SIG-M5 treated with dmso at 0.1 percent for 504 hours (cell line): ENCODE measurements at regions not wholly inside any gene's neighbourhood (a gene's known extent, or its start where the extent isn't known, plus 50 kb on each side); places are given as distances from the start of the nearest gene placed in this dataset.

Experiments
- DNase-seq: peaks from one replicate; lab custom pipeline; 2025; ENCODE audit not compliant: unreplicated experiment; lab: John Stamatoyannopoulos, UW

DNA sequence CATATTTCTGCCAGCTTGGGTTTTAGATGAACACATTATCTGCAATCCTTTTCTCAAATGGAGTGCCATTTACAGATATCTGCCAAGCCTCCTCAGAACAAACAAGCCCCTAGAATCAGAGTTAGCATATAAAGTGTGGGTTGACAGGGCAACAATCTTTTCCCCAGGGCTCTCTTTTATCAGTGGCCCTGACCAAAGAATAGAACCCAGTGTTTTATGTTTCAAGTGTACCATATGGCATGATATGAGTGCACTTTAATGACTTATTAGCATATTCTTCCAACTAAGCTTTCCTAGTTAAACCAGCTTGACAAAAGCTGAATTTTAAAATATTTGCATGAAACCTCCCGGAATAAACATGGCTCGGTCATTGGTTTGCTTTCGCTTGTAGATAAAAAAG, 57.3 kb downstream of the EVX1 start:
- no peak for DNase-seq

DNA sequence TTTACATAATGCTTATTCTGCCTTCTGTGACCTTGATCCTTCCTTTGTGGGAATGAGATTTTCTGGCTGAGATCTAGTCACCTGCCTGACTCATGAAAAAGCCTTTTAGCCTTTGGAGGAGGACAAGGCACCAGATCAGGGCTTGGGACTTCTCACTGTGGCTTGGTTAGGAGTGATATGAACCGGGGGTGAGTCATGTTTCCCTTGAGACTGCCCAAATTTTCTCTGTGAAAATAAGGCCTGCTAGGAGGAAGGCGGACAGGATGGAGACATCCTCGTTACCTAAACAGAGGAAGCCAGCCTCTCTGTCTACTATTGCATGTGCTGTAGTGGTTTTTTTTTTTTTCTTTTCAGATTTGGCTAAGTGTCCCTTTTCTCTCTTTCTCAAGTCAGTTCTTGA, 57.8 kb downstream of the EVX1 start:
- peak; percentile 22 for DNase-seq

DNA sequence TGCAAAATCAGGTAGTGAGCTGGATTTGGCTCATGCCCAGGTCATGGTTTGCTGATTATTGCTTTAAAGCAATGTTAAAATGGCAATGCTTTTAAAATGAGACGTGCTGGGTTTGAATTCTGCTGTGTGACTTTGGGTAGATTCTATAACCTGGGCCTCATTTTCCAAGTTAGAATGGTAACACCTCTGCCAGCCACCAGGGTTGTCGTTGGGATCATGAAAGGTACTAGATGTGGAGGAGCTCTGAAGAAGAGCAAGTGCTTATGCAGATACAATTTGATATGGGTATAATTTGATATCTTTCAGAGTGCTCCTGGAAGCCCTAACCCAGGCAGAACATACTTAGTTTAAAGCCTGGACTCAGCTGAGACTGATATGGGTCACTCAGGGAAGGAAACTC, 60.0 kb downstream of the EVX1 start:
- DNase-seq = no peak

DNA sequence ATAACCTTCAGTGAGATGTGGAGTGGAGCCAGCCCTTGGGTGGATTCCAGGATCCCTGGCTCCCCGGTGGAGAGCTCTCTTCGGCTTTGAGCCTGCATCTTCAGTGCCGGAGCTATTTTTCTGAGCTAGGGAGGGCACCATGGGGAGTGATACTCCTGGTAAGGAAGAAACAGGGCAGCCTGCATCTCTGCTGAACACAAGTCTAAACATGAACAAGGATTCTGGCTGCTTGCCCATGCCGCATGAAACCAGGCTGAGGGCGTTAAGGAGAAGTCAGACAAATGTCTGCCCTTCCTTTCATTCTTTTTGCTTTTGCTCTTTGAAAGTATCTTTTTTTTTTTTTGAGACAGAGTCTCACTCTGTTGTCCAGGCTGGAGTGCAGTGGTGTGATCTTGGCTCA, 60.4 kb downstream of the EVX1 start:
- no peak for DNase-seq

DNA sequence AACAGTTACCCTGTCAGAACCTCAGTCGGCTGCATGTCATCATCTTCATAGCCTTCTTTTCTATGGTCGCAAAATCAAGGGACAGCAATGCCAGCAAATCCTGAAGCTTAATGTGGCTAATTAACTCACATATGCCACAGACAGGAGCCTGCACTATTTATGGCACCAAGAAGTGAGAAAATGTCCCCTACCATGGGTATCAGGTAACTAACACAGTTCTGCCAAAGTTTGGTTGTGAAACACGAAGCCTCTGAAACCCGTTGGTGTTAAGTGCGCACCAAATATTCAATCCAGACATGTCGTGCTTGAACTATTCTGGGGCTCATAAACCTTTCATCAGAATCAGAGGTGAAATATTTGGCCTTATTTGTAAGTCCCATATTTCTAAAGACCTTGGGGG, 63.3 kb downstream of the EVX1 start:
- no peak for DNase-seq

DNA sequence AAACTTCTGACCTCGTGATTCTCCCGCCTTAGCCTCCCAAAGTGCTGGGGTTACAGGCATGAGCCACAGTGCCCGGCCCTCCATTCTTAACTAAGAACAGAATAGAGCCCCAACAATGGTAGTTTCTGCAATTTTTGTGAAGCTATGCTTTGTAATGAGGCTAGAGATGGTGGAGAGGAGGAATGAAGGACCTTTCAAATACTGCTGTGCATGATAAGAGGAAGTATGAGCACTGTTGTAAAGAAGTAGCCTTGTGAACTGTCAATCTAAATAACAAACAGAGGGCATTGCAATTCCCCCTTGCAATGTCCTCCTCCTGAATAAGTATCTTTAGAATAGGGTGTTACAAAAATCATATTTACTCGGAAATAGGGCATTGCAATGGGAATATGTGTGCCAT, 70.2 kb downstream of the EVX1 start:
- DNase-seq = no peak

DNA sequence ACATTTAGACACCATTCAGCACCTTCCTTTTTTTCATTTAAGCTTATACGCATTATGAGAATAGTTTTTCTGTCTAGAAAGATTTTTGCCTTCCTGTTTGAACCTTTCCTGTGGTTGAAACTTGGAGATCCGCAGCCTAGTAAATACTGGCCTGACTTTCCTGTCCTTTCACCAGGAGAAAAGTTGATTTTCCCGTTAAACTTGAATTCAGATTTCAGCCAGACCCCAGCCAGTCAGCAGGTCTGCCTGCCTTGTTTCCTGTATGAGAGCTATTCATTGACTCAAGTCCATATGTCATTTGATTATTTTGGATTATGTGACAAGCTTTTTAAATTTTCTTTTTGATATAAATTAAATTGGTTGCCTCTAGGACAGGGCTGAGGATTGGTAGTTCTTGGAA, 71.5 kb downstream of the EVX1 start:
- peak; percentile 31 for DNase-seq

DNA sequence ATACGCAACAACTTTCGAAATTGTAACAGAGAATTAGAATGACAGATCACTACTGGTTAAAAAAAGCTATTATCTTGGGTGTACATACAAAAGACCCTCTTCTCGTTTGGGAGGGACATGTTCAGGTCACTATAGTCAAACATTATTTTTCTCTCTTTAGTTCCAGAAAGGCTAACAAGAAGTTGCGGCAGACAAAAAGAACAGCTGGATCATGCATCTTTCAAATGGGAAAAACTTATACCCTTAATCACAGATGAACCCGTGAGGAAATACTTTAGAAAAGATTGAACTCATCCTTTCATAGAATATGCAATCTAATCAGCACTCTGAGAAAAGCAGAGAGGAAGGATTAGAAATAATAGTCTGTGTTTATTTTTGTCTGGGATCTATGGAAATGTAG, 72.5 kb downstream of the EVX1 start:
- DNase-seq = no peak

DNA sequence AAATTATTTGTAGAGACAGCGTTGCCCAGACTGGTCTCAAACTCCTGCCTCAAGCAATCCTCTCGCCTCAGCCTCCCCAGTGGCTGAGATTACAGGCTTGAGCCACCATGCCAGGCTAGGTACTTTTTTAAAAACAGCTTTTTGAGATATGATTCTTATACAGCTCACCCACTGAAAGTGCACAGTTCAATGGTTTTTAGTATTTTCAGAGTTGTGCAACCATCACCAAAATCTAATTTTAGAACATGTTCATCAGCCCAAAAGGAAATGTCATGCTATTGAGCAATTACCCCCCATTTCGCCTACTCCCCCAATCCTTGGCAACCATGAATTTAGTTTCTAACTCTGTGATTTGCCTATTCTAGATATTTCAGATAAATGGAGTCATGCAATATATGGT, 73.7 kb downstream of the EVX1 start:
- peak; percentile 64 for DNase-seq

DNA sequence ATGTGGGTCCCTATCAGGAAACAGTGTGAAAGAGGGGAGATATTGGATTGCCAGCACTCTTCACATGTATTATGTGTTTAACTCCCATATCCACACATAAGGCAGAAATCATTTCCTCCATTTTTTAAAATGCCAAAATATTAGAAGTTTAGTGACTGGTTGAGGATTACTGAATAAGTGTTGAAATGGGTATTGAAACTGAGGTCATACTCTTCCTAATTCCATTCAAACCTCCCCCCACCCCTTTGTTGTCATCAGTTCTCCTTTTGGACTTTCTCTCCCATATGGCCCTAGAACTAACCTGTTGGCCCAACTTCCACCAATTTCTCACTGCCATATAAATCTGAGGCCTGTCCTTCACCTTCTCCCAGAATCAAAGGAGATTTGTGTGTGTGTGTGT, 81.6 kb downstream of the EVX1 start:
- DNase-seq = peak; percentile 14

DNA sequence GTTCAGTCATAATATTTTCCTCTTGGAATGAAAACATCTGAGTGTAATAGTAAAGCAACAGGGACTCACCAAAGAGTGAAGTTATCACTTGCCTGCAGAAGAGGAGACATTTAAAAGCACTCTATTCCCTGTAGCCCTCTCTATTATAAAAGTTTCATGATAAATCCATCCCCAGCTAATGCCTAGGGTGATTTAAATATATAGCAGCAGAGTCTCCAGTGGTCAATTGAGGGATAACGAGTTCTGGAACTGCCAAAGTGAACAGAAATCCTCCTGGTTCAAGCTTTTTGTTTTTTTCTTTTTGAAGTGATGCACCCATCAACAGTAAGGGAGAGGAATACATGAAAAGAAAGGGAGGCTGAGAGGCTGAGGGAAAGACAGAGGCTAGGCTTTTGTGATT, 87.3 kb downstream of the EVX1 start:
- no peak for DNase-seq

DNA sequence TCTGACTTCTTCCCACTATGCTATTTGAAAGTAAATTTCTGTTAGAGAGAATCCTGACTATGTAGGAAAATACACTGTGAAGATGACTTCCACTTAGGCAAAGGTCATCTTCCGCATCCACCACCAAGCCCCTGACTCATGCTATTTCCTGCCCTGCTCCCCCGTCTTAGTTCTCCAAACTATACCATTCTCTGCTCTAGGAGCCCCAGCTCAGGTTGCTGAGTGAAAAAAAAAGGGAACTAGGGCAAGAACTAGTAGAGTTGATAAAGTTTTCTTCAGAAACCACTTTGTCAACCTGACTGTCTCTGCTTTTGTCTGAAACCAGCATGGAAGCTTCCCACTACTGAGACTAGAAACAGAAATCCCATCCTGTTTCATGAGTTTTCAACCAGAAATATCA, 96.9 kb downstream of the EVX1 start:
- DNase-seq = peak; percentile 96

DNA sequence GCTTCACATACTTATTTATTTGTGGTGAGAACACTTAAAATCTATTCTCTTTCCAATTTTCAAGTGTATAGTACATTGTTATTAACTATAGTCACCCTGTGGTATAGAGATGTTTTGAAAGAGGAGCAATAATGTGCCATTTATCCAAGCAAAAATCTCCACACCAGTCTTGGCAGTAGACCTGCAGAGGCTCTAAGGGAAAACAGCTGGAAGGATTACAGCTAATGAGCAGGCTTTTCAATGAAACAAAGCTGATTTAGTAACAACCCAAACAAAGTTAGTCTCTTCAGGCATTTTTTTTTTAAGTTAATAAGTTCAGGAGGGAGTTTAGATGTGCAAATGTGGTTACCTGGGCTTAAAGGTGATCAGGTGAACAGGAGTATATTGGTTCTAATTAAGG, 101.9 kb downstream of the EVX1 start:
- no peak for DNase-seq

DNA sequence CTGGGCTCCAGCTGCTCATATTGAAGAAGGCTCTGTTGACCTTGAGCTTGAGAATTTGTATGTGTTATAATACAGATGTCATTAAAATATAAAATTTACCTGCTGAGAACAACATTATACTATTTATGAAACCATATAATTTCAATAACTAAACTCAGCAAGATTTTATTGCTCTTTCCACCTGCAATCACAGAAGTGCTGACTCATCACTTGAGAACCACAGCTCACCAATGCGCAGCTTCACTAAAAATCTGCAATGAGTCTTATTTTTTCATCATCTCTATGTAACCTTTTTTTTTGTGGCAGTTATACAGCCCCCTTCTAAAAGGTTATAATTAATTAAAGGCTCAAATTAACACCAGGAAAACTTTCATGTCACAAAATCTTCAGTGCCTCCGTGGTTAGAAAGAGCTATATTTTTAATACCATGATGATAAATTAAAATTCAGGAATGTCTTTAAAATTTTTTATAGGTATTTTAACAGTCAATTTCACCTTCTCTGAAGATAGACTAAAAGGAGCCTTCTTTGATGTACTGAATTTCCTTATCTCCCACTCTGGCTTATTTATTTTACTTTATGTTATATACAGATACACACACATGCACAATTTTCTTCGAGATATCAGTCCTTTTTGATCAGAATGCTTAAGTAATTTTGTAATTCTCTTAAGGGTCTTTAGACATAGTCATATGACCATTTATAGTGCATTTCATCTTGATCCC, 102.7 kb downstream of the EVX1 start:
- no peak for DNase-seq

DNA sequence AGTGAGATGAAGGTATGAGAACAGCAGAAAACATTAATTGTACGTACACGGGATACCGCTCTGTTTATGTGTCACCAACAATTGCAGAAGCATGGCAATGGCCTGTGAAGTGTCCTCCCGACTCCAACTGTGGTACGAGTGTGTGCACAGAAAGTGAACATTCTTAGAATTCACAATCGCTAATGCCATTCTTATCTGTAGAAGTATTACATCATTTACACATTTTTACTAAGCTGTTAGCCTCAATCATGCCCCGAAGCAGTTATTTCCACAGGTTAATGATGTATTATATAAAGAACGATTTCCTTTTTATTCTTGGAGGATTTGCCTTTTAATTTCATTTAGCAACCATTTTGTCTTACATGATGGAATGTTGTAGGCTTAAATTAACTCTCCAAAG, 103.4 kb downstream of the EVX1 start:
- DNase-seq = no peak

DNA sequence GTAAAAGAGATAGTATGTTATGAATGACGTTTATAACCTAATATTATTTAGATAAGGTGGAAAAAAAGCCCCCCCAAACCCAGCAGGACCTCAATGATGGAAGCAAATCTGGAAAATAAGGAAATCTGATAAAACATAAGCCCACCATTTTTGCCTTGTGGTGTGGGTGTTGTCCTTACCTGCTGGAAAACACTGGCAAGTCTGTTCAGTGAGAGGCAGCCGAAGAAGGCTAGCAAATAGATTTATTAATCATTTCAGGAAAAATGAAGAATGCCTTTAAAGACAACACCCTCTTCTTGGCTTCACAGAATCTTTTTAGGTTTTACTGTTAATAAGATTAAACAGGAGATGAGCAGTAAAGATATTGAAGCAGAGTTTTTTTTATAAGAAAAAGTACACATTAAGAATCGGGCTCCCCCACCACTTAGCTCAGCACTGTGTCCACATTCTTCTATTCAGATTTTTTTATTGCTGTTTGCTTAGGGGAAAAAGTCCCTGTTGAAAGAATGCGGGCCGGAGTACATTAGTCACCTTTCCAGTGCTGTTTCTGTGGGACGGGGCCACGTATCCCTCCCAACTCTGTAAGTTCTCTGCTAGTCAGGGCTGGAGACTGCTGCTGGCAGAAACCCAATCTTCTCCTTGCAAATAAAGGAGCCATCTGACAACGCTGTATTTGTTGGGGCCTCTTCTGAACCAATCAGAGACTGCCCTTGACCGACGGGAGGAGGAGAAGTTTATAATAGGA, 104.1 kb downstream of the EVX1 start:
- peak; percentile 53 for DNase-seq

DNA sequence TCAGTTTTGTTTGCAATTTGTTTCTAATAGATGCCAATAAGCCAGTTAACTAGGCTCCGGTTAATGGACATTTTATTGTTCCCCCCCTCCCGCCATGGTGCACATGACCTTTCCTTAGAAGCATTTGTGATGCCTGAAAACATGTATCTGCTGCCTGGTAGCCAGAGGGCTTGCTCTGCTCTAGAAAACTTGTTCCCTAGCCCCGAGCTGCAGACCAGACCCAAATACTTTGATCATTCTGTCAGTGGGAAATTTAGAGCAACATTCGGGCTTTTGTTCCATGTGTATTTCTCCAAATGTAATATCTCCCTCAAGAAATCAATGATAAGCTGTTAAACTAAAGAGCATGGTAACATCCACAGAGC, 104.7 kb downstream of the EVX1 start:
- DNase-seq = no peak

DNA sequence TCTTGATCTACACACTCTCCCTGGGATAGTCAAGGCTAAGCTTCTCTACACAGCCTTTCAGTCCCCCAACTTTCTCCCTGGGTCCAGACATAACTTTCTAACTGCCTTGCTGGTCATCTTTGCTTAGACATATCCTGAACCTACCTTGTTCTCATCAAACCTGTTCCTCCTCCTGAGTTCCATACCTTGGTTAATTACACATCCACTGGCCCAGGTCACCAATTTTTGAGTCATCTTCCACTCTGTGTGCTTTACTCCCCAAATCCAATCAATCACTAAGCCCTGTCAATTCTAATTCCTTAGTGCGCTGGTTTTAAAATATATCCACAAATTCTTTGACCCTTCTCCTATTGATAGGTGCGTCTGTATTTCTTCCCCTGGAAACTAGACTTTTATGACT, 107.0 kb downstream of the EVX1 start:
- DNase-seq = no peak

DNA sequence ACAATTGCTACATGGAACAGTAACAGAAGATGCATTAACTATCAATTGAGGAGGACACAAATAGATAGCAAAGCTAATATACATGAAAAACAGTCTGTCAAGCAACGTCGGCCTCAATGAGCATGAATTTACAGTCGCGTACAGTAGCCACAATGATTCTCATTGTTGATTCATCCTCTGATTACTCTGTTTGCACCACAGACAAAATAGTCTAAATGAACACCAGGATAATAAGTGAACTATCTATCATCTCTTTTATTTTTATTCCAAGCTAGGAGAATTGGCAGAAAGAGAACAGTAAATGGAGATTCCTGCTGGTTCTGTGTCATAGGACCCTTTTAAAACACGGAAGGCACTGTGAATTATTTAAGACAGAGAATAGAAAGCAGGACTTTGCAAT, 108.5 kb downstream of the EVX1 start:
- DNase-seq = no peak

DNA sequence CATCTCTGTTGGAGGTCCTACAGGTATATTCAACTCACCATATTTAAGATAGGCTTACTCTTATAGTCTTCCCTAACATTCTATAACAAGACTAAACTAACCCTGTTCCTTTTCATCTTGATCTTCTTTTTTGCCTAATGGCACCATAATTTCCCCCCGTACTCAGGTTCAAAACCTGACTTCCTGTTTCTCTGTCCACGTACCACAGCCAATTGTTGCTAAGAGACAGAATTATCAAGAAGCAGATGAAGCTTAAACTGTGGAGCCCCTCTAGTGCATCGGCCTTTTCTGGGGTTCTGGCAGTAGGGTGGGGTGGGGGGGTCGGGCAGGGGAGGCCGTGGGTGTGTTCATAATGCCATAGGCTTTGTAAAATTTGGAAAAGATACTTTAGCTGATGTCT, 109.2 kb downstream of the EVX1 start:
- DNase-seq = no peak

DNA sequence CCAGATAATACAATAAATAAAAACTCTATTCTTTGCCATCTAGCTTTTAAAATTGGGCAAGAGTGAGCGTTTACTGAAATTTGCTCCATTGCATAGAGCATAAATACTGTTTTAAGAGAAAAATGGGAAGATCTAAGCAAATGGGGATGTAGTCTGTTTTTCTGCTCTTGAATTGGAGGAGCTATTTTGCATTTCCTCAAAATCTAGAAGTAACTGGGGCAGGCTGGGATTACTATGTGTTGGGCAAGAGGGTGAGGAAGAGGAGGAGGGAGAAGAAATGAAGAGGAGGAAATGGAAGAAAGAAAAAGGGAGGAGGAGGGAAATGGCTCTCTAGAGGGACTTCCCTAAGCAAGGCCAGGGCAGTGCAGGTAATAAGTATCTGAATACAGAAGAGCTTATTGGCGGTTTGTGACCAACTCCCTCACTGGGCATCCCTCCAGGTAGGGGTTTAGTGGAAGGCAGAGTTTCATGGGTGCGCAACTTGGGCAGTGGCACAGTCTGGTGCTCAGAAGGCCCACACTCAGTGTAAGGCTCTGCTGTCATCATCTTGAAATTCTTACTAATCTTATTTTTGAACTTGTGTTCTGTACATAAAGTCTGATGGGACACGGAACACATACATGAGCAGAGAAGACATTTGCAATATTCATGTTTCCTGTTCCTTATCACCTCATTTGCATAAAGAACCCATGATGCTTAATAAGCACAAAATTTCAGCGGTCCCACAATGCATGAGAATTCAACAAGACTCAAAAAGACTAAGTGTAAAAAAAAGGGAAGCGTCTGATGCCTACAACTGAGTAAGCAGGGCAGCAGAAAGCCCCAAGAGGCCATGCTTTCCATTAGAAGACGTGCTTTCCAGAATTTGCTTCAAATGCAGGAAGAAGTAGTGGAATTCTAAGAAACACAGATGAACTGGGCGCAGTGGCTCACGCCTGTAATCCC, 116.9 kb downstream of the EVX1 start:
- DNase-seq = peak; percentile 34

DNA sequence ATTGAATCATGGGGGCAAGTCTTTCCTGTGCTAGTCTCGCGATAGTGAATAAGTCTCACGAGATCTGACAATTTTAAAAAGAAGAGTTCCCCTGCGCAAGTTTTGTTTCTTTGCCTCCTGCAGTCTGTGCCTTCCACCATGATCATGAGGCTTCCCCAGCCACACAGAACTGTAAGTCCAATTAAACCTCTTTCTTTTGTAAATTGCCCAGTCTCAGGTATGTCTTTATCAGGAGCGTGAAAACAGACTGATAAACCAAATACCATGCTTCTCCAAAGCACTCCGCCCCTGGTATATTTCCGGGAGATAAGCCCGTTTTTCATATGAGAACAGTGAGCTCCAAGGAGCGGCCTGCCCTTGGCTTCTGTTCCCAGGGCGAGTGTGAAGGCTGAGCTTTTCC, 118.9 kb downstream of the EVX1 start:
- no peak for DNase-seq
